ENCODE measurements at regions not wholly inside any gene's neighbourhood (a gene's known extent, or its start where the extent isn't known, plus 50 kb on each side); places are given as distances from the start of the nearest gene placed in this dataset.
"Not testable (repeated sequence)": the region's sequence is repeated elsewhere in the genome, so short reads cannot be mapped to it uniquely, and the experiment has no call there.

- TF ChIP-seq MYC (IDR thresholded peaks at IDR 0.05; ENCODE audit: low read depth, low read length); POLR2AphosphoS5 (IDR thresholded peaks at IDR 0.05; ENCODE audit: insufficient read depth, low read depth, low read length); POLR2A (IDR thresholded peaks at IDR 0.05; ENCODE audit: low read depth, low read length); CTCF (IDR thresholded peaks at IDR 0.05; ENCODE audit: extremely low read depth in 1 of 2, insufficient read depth in 1 of 2, low read depth in 1 of 2, low read length in 2 of 2); FOS (IDR thresholded peaks at IDR 0.05; ENCODE audit: borderline replicate concordance, insufficient read depth, low read length); EZH2 (IDR thresholded peaks at IDR 0.05; ENCODE audit: borderline replicate concordance, low read depth, low read length, severe bottlenecking); GATA2 (IDR thresholded peaks at IDR 0.05; ENCODE audit: insufficient read depth, insufficient read length, low read depth, low read length); MAX (IDR thresholded peaks at IDR 0.05; ENCODE audit: insufficient read depth, insufficient read length); JUN (IDR thresholded peaks at IDR 0.05; ENCODE audit: borderline replicate concordance, insufficient read depth, insufficient read length, low read depth): not testable (repeated sequence)
Observed at GRCh38 chr2:89161626-89162025, 470.2 kb downstream of the RPIA start.
